Gastrocnemius medialis (tissue), 4 donors: ENCODE measurements at regions not wholly inside any gene's neighbourhood (a gene's known extent, or its start where the extent isn't known, plus 50 kb on each side); places are given as distances from the start of the nearest gene placed in this dataset.

Experiments
- CTCF ChIP-seq, 5 experiments: fragments of 450-650 bp in 3 of 5; fragments of 200-600 bp in 2 of 5; sonication (generic) in 2 of 5; IDR thresholded peaks in 4 of 5; conservative IDR thresholded peaks in 1 of 5; 1 replicate in 4 of 5; 2 replicates in 1 of 5; pipeline ENCODE4 v1.5.1; 2016 to 2019; ENCODE audit warnings: antibody characterized with exemption in 5 of 5, mild to moderate bottlenecking in 3 of 5, moderate library complexity in 3 of 5
- POLR2A ChIP-seq, 2 donors: fragments of 450-650 bp; IDR thresholded peaks; one replicate each; pipeline ENCODE4 v1.6.1; 2017; ENCODE audit warnings: antibody characterized with exemption in 2 of 2, mild to moderate bottlenecking in 2 of 2, moderate library complexity in 2 of 2

DNA sequence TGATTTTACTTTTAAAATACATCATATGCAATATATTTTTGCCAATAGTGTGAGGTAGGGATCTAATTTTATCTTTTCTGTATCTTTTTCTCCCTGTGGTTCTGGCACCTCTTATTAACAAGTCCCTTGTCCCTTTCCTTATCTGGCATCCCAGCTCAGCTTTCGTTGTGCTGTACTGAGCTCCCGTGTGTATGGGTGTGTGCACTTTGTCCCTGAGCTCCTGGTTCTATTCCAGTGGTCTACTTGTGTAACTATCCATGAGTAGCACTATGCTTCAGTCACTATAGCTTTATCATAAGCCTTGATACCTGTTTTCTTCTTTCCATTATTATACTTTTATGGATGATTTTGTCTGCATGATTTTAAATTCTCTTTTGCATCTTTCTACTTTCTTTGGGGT lies 401.4 kb upstream of the POU3F3 start:
- TF ChIP-seq CTCF (IDR thresholded peaks at IDR 0.05 in 4 of 5, conservative IDR thresholded peaks at IDR 0.05 in 1 of 5) (no peak), POLR2A (IDR thresholded peaks at IDR 0.05) (no peak)
